IMR-90 (cell line): ENCODE measurements at regions not wholly inside any gene's neighbourhood (a gene's known extent, or its start where the extent isn't known, plus 50 kb on each side); places are given as distances from the start of the nearest gene placed in this dataset.

Experiments used
- CEBPB ChIP-seq: IDR thresholded peaks from 2 replicates; pipeline ENCODE4 v1.6.1; 2012; ENCODE audit warnings: low read depth, low read length, improper control_type of control experiment
- CTCF ChIP-seq: conservative IDR thresholded peaks from 2 replicates; pipeline ENCODE4 v1.5.1; 2012; ENCODE audit warnings: mild to moderate bottlenecking, low read depth, low read length, improper control_type of control experiment
- MAFK ChIP-seq: IDR thresholded peaks from 2 replicates; pipeline ENCODE4 v1.6.1; 2012; ENCODE audit warnings: low read depth, low read length, improper control_type of control experiment
- POLR2A ChIP-seq: IDR thresholded peaks from 2 replicates; pipeline ENCODE4 v1.6.1; 2012; ENCODE audit warnings: mild to moderate bottlenecking, low read depth, low read length
- RFX5 ChIP-seq: IDR thresholded peaks from 2 replicates; pipeline ENCODE4 v1.8.0; 2012; ENCODE audit warnings: low read depth, mild to moderate bottlenecking, low read length, moderate library complexity
- USF2 ChIP-seq: fragments of 150-350 bp; IDR thresholded peaks from 2 replicates; pipeline ENCODE4 v1.6.1; 2017; ENCODE audit warnings: mild to moderate bottlenecking, antibody characterized with exemption, low read length, low read depth

- TF ChIP-seq CTCF (no peak), POLR2A (no peak), RFX5 (no peak), USF2 (no peak), MAFK (no peak), CEBPB (no peak)
These were observed 671.7 kb upstream of the ROBO1 start for GRCh38 chr3:80439490-80439889.
